WTC11 (cell line): ENCODE measurements at regions not wholly inside any gene's neighbourhood (a gene's known extent, or its start where the extent isn't known, plus 50 kb on each side); places are given as distances from the start of the nearest gene placed in this dataset.

Experiments used
- ATF3 ChIP-seq: sonication (generic); formaldehyde crosslinking; conservative IDR thresholded peaks from 2 replicates; pipeline ENCODE4 v1.8.1; 2022; ENCODE audit warnings: mild to moderate bottlenecking, missing genetic modification reagents
- CREB1 ChIP-seq: sonication (generic); formaldehyde crosslinking; IDR thresholded peaks from 2 replicates; pipeline ENCODE4 v1.8.0; 2023; ENCODE audit warnings: mild to moderate bottlenecking, missing genetic modification reagents
- CREM ChIP-seq: sonication (generic); formaldehyde crosslinking; IDR thresholded peaks from 2 replicates; pipeline ENCODE4 v1.8.1; 2022; ENCODE audit warnings: mild to moderate bottlenecking, missing genetic modification reagents, moderate library complexity
- CTCF ChIP-seq: fragments of 200-600 bp; IDR thresholded peaks from 2 replicates; pipeline ENCODE4 v1.8.0; 2022; ENCODE audit warnings: antibody characterized with exemption
- E2F5 ChIP-seq: sonication (generic); formaldehyde crosslinking; IDR thresholded peaks from 2 replicates; pipeline ENCODE4 v1.8.1; 2022; ENCODE audit warnings: mild to moderate bottlenecking, moderate library complexity, missing genetic modification reagents
- FOXJ3 ChIP-seq: sonication (generic); formaldehyde crosslinking; IDR thresholded peaks from 2 replicates; pipeline ENCODE4 v1.9.0; 2021; ENCODE audit warnings: missing genetic modification reagents, mild to moderate bottlenecking, borderline replicate concordance
- JUN ChIP-seq: sonication (generic); formaldehyde crosslinking; IDR thresholded peaks from 2 replicates; pipeline ENCODE4 v1.8.0; 2023; ENCODE audit warnings: mild to moderate bottlenecking, missing genetic modification reagents
- MAX ChIP-seq: sonication (generic); formaldehyde crosslinking; IDR thresholded peaks from 2 replicates; pipeline ENCODE4 v1.8.0; 2022; ENCODE audit warnings: mild to moderate bottlenecking, missing genetic modification reagents
- MLX ChIP-seq: sonication (generic); formaldehyde crosslinking; IDR thresholded peaks from 2 replicates; pipeline ENCODE4 v1.8.1; 2023; ENCODE audit warnings: mild to moderate bottlenecking, missing genetic modification reagents, moderate library complexity
- NFE2L1 ChIP-seq: sonication (generic); formaldehyde crosslinking; IDR thresholded peaks from 2 replicates; pipeline ENCODE4 v1.8.1; 2023; ENCODE audit warnings: missing genetic modification reagents
- PRRX2 ChIP-seq: fragments of 250-450 bp; sonication (Bioruptor Pico); IDR thresholded peaks from 2 replicates; pipeline ENCODE4 v1.8.0; 2021; ENCODE audit warnings: mild to moderate bottlenecking
- SMAD3 ChIP-seq: sonication (generic); formaldehyde crosslinking; IDR thresholded peaks from 2 replicates; pipeline ENCODE4 v1.8.0; 2022; ENCODE audit warnings: missing genetic modification reagents, mild to moderate bottlenecking, borderline replicate concordance
- USF1 ChIP-seq: sonication (generic); formaldehyde crosslinking; IDR thresholded peaks from 2 replicates; pipeline ENCODE4 v1.8.0; 2022; ENCODE audit warnings: mild to moderate bottlenecking, missing genetic modification reagents
- ZNF532 ChIP-seq: fragments of 250-450 bp; sonication (Bioruptor Pico); IDR thresholded peaks from 2 replicates; pipeline ENCODE4 v1.9.0; 2021; ENCODE audit warnings: mild to moderate bottlenecking, borderline replicate concordance

- TF ChIP-seq MAX (no peak), JUN (CRISPR knock-in tag) (no peak), CREB1 (CRISPR knock-in tag) (no peak), CTCF (no peak), ATF3 (CRISPR knock-in tag) (no peak), USF1 (CRISPR knock-in tag) (no peak), ZNF532 (CRISPR knock-in tag) (no peak), NFE2L1 (CRISPR knock-in tag) (no peak), FOXJ3 (CRISPR knock-in tag) (no peak), CREM (CRISPR knock-in tag) (no peak), SMAD3 (no peak), E2F5 (CRISPR knock-in tag) (no peak), MLX (CRISPR knock-in tag) (no peak), PRRX2 (no peak)
Measured at GRCh38 chr7:86454753-86455152, 189.0 kb upstream of the GRM3 start.
